H1 (cell line): ENCODE measurements at regions not wholly inside any gene's neighbourhood (a gene's known extent, or its start where the extent isn't known, plus 50 kb on each side); places are given as distances from the start of the nearest gene placed in this dataset.

Experiments used
- CHD7 ChIP-seq: fragments of 300-600 bp; sonication (generic); IDR thresholded peaks from 2 replicates; pipeline ENCODE4 v1.7.1; 2012; ENCODE audit warnings: low read length, moderate library complexity, mild to moderate bottlenecking, inconsistent platforms; ENCODE audit not compliant: insufficient replicate concordance

- TF ChIP-seq CHD7 = no peak
Measured at GRCh38 chr17:69713815-69714214, 299.3 kb downstream of the MAP2K6 start (continued).
